Fibroblast of gingiva (primary cell): ENCODE measurements at regions not wholly inside any gene's neighbourhood (a gene's known extent, or its start where the extent isn't known, plus 50 kb on each side); places are given as distances from the start of the nearest gene placed in this dataset.

Experiments used
- DNase-seq: peaks from one replicate; pipeline ENCODE4 v3.0.0-alpha.2; 2011; ENCODE audit warnings: low read depth

GRCh38 chr16:47778106-47778801 is 317.1 kb downstream of the PHKB start:
- DNase-seq: no peak

GRCh38 chr16:47777220-47777619 is 316.1 kb downstream of the PHKB start:
- no peak for DNase-seq

- no peak for DNase-seq
These were observed 313.5 kb downstream of the PHKB start for GRCh38 chr16:47774661-47775060.

- no peak for DNase-seq
These were observed 292.5 kb downstream of the PHKB start for GRCh38 chr16:47753659-47754058.
